Globus pallidus (tissue), 1 donor: ENCODE measurements at regions not wholly inside any gene's neighbourhood (a gene's known extent, or its start where the extent isn't known, plus 50 kb on each side); places are given as distances from the start of the nearest gene placed in this dataset.

Source experiments
- DNase-seq: peaks from one replicate; pipeline ENCODE4 v3.0.0-alpha.2; 2015; ENCODE audit warnings: low spot score

DNA sequence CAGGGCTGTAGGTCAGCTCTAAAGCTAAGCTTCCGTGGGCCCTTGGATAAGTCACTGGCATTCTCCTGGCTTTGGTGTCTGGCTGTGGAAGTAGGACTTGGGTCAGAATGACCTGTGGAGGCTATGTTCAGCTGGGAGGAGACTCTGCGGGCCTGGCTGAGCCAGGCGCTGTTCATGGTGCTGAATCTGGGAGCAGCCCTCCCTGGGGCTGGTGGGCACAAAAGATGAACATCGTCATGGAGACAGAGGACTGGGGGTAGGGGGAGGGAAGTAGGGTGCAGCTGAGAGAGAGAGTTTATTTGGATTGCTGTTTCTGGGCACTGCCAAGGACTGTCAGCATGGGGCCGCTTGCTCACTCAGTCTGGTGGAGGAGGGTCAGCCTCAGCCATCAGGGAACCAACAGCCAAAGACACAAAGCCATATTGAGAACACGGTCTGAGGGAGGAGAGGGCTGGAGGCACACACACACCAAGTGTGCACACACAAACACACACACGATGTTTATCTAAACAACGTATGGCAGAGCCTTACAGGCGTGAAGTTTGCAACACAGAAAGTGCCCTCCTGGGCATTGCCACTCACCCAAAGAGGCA is 120.7 kb upstream of the LINGO1 start:
- peak; percentile 29 for DNase-seq

DNA sequence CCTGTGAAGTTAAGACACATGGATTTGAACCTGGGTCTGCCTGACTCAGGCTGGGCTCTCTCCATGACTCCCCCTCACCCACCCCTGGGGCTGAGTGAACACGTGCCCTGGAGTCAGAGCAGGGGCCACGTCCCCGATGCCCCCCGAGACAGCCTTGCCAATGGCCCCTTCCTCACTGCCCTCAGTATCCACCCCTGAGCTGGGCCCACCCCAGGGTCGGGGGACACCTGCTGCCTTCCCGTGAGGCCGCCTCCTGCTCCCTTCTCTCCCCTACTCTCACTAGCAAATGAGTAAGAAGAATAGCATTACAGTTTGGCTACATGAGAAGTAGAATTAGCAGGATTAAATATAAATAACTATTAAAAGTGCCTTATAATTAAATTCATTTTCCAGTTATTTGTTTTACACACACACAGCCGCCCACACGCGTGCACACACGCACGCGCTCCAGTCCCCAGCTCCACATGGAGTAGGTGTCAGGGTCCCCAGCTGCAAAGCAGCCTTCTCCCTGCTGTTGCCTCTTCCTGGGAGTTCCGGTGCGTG is 117.4 kb upstream of the LINGO1 start:
- no peak for DNase-seq

DNA sequence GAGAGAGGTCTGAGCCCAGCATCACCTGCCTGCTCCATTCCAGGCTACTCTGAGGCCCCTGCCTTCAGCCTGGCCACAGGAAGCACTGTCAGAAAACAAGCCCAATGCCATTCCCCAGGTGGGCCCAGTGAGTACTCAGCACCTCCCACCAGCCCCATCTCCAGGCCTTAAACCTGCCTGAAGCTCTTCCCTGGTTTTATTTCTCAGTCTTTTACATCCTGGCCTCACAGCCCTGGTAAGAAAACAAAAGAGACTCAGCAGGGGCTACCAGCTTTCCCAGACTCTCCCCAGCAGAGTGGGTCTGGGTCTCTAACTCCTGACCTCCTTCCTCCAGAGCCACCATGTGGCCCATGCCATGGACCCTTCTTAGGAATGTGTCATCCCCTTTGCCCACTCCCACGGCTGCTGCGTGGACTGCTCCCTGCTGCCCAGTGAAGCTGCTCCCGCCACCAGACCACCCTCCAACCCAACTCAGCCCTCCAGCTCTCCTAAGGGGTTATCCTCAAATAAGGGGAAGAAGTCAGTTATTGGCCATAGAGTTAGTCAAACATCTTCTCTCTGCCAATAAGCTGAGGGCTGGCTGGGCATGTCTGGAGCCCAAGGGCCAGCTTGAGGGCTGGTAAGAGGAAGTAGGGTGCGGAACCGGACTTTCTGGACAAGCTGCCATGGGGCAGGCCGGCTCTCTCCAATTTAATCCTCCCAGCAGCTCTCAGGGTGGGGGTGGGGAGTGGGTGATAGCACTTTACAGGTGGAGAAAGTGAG is 116.7 kb upstream of the LINGO1 start:
- DNase-seq: no peak

DNA sequence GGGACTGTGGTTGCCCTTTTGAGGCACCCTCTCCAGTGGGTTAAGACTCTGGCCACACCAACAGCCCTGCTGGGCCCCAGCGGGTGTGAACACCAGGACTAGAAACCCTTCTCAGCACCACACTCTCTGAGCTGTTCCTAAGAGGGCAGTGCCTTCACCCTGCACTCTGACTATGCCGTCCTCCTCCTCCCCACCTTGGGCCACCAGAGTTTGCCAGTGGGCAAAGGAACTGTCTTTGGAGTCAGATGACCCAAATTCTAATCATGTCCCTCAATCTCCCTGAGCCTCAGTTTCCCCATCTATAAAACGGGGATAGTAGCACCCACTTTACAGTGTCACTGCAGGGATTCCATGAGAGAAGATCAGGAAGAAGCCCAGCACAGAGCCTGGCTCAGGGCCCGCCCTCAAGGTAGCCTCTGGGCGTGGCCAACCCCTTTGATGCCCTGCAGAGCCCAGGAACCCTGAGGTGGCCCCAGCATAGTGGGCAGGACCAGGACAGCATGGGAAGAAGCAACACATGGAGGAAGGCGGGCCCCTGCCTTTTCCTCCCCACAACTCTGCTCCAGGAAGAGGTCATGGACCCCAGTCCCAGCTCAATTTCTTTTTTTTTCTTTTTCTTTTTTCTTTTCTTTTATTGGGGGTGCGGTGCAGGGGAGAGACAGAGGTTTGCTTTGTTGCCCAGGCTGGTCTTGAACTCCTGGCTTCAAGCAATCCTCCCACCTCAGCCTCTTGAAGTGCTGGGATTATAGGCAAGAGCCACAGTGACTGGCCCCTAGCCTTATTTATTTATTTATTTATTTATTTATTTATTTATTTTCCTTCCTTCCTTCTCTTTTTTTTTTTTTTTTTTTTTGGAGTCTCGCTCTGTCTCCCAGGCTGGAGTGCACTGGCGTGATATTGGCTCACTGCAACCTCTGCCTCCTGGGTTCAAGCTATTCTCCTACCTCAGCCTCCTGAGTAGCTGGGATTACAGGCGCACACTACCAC is 115.7 kb upstream of the LINGO1 start:
- no peak for DNase-seq

DNA sequence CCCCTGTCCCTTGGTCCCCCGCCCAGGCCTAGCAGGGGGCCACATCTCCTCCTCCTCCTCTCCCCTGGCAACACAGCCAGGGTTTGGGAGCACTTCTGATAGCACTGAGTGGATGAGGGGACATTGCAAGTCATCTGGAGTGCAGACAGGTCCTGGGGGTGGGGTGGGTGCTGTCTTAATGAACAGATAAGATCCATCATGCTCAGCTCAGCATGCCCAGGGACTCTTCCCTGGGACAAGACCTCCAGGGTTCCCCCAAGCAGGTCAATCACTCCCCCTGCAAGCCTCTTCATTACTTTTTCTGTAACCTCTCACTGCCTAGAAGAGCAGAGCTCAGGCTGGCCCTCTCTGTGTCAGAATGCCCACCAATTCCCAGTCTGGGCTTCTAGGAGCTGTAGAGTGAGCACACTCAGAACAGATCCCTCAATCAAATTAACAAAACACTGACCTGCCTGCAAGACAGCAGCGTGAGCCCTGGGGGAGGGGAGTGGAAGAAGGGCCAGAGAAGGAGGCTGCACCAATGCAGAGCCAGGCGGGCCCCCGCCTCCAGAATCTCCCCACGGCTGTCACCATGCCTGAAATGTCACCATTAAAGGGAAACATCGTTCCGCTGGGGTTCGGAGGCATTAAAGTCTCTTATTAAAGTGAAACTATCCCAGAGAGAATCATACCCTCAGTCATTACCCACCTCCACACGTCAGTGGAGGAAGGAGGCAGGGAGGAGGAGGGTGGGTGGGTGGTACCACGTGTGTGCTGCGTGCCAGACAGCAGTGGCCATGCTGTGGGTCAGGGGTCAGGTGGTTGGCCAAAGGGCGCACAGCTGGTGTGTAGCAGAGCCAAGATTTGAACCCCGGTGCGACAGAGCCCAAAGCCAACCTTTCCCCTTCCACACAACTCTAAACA is 114.7 kb upstream of the LINGO1 start:
- no peak for DNase-seq

DNA sequence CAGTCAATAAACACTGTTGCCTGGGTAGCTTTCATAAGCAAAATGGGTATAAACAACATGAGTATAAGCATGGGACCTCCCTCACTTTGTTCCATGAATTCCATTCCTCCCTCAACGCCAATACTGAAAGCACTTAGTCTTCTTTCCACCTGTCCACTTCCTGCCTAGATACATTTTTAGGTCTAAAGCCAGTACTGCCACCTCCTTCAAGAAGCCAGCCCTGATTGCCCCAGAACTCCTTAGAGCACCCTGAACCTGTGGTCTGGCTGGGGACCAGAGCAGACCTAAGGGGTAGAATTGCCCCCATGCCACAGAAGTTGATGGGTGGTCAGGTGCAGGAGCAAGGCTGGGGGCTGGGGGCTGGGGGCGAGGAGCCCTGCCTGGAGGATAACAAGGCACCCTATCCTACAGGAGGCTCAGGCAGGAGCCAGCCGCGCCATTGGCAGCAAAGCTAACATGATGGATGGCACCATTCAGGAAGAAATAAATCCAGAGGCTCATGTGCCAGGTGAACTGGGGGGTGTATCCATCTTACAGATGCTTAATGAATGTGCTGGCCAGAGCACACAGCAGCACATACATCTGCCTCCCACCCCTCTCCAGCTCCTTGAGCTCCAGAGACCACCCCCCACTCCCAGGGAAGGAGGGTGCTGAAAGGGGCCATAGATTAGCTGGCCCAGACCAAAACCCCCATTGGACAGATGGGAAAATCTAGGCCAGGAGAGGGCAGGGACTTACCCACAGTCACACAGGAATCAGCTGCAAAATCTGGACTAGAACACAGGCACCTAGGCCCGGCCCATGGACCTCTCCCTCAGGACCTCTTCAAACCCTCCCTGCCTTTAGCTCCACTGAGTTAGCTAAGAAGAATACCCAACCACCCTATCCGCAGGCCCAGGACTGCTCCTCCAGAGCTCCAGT is 113.8 kb upstream of the LINGO1 start:
- DNase-seq: no peak

DNA sequence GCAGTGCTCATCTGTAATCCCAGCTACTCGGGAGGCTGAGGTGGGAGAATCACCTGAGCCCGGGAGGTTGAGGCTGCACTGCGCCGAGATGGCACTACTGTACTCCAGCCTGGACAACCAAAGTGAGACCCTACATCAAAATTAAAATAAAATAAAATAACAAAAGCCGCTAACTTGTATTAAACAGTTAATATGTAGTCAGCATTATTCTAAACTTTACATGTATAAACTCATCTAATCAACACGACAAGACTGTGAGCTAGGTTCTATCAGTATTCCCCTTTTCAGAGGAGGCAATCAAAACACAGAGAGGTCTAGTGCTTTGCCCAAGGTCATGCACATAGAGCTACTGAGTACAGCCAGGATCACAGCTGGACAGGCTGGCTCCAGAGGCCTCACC is 111.7 kb upstream of the LINGO1 start:
- no peak for DNase-seq

DNA sequence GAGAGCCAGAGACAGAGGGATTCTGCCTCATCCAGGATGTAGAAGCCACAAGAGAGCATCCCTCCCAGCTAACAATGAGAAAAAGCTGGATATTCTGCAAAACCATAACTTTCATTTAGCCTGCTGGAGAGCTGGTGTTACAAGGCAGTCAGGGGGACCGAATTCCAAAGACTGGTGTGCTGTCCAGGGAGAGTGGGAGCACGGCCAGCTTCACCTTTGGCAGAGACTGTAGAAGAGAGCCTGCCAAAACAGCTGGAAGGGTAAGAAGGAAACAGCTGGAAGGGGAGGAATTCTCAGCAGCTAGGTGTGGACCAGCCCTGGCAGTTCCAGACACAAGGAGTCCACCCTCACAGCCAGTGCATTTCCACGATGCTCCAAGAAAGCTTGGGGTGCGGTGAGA is 109.9 kb upstream of the LINGO1 start:
- no peak for DNase-seq

DNA sequence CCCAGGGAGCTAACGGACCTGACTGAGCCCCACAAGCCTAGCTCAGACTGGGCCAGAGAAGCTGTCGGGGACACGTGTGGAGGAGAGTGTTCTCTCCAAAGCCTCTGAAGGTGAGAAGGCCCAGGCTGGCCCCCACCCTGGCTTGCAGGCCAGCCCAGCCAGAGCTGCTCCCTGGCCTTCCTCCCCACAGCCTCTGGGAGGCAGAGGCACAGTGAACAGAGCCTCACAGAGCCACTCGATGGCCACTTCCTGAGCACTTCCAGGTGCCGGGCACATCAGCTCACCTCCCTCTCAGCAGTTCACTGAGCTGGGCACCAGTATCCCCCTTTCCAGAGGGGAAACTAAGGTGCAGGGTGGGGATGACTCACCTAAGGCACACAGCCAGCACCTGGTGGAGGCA is 109.4 kb upstream of the LINGO1 start:
- no peak for DNase-seq

DNA sequence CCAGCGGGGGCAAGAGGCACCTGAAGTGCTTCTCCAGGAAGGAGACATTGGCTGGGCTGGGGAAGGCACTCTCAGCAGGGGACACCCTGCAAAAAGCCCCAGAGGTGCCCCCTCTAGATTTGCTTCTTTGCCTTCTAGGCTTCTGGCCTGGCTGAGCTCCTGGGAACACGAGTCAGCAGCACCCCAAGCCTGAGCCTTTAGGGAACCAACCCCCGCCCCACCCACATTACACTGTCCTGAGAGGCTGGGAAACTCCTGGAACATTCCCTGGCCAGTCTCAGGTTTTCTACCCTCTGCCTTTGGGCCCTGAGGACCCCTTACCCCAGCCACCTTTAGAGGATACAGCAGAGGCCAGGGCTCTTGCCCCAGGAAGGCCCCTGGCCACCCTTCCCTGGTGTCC is 108.4 kb upstream of the LINGO1 start:
- DNase-seq: no peak

DNA sequence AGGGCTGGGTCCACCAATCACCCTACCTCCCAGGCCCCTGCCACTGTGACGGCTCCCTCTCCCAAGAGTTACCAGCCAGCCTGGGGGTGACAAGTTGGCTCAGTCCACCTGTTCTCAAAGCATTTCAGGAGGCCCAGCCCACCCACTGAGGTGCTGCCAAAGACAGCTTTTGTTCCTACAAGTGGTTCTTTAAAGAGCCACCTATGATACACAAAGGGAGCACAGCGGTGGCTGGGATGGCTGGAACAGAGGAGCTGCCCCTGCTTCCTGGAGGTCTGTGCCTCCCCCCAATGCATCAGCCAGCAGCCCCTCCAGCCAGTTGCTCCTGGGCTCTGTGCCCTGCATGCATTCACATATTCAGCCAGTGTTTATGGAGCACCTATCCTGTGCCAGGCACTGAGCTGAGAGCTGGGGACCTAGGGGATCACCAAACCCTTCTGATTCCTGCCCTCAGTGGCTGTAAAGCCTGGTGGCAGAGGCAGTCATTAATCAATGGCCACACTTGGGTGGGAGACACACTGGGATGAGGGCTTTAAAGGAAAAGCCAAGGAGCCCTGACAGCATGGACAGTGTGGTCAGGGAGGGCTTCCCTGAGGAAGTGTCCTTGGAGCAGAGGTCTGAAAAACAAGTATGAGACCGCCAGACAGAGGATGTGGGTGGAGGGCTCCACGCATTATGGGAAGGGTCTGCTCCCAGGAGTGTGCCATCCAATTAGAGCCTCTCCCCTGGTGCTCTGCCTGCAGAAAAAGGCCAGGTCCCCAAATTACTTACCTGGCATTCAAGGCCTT is 107.1 kb upstream of the LINGO1 start:
- DNase-seq: no peak

DNA sequence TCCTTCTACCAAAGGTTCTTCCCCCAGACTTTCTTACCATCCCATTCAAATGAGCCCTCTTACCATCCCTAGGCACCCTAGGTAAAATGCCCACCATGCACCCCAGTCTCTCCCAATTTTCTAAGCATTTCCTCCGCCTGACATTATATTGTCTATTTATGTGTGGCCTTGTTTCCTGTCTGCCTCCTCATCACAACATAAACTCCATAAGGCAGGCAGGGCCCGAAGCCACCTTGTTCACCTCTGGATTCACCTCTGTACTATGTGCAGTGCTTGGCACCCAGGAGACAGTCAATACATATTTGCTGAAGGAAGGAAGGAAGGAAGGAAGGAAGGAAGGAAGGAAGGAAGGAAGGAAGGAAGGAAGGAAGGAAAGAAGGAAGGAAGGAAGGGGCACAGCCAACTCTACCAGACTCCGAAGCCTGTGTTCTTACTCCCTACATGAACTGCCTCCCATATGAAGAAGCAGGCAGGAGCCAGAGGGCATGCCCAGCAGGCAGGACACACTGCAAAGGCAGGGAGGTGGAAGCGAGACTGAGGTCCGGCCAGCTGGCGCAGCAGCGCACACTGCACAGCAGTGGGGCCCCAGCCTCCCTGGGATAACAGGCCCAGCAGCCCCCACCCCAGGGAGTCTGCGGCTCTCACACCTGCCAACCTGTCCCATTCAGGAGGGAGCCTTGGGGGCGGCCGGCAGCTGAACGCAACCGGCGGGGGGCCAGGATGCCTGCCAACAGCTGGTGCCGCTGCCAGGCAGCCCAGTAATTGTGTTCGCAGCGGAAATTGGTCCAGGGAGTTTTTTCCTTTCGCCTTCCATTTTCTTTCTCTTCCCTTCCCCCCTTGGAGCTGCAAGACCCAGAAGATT is 106.0 kb upstream of the LINGO1 start:
- DNase-seq: peak; percentile 5

DNA sequence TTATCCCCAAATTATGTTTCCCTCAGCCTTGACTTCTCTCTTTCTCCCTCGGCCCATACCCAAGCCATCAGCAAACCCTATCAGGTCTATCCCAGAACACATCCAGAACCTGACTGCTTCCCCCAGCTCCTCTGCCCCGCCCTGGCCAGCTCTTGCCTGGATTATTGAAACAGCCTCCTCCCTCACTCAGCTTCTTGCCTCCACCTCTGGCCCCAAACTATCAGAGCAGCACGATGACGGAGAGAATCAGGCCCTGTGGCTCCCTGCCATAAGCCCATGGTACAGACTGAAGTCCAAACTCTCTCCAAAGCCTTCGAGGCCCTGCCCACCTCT is 105.3 kb upstream of the LINGO1 start:
- no peak for DNase-seq

DNA sequence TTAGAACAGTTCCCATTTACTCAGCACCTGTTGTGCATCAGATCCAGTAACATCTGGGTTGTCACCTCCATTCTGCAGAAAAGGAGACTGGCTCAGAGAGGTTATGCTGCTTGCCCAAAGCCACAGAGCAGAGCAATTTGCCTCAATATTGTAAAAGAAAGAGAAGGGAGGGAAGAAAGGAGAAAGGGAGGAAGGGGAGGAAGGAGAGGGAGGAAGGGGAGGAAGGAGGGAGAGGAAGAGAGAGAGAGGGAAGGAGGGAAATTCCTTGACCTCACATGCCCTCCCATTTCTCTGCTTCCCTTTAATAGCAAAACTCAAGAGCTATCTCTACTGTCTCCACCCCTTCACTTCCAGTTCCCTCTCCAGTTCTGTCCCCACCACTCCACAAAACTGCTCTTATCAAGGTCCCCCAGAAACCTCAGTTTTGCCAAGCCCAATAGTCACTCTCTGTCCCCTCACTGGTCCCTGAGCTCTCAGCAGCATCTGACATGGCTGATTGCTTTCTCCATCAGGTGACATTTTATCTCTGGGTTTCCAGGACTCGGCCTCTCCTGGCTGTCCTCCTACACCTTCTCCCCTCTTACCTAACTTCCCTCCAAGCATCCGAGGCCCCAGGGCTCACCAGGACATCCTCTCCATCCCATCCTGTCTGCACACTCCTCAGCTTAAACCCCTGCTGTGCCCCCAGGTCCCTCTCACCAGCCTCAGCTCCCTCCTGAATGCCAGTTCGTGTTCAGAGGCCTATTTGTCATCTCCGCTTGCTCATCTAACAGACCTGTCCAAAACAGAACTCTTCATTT is 104.7 kb upstream of the LINGO1 start:
- DNase-seq: no peak

DNA sequence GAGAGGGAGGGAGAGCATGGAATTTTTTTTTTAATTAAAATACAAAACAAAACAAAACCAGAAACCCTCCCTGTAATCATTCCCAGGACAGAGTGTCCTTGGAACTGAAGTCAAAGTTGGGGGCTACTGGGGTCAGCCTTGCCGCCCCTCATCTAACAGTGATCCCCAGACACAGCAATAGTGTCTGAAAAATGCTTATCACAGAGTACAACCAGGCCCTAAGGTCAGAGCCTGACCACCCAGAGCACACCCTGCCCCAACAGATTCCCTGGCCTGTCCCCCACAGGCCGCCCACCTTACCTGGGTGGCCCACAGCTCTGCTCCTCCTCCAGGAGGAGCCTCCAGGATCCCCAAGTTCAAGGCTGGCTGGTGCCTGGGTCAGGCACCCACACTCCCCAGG is 101.6 kb upstream of the LINGO1 start:
- no peak for DNase-seq

DNA sequence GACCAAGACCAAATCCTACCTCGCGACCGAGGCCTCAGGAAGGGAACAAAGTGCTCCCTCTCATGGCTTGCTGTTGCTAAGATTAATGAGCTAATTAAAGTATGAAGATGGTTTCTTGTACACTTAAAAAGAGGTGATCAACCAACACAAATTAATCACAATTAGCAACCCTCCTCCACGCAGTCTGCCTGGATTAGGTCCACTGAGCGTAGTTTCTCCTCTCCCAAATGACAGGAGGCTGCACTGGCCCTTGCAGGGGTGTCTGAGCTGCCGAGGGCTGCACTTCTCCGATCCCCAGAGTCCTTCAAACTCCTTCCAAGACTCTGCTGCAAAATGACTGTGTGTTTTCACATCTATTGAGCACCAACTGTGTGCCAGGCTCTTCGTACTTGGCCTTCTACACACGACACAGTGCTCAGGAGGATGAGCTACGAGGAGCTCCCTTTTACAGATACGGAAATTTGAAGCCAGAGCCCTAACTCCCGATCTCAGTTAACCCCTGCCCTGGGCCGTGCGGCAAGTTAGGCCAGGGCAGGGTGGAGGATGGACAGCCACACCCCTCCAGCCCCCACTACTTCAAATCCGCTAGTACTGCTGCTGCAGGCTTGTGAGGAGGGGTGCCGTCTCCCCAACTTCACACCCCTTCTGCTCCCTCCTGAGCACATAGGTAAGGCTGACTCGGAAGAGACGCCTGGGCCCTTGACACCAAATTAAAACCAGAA is 101.0 kb upstream of the LINGO1 start:
- no peak for DNase-seq
